Loucy (cell line): ENCODE measurements at regions not wholly inside any gene's neighbourhood (a gene's known extent, or its start where the extent isn't known, plus 50 kb on each side); places are given as distances from the start of the nearest gene placed in this dataset.

Source experiments
- H2AFZ ChIP-seq: fragments of 200-600 bp; sonication (generic); 2 replicates; pipeline ENCODE4 v1.6.0; 2016; ENCODE audit warnings: antibody characterized with exemption, mild to moderate bottlenecking, low read length, moderate library complexity
- H3F3A ChIP-seq: fragments of 200-600 bp; 2 replicates; pipeline ENCODE4 v1.6.0; 2016; ENCODE audit warnings: antibody characterized with exemption, low read depth, mild to moderate bottlenecking
- H3K27me3 ChIP-seq: fragments of 200-600 bp; sonication (generic); 2 replicates; pipeline ENCODE4 v1.6.1; 2014; ENCODE audit warnings: low read length, mild to moderate bottlenecking; ENCODE audit not compliant: insufficient read depth, poor library complexity, severe bottlenecking
- H3K36me3 ChIP-seq: fragments of 200-600 bp; sonication (generic); 2 replicates; pipeline ENCODE4 v1.6.1; 2016; ENCODE audit warnings: low read length; ENCODE audit not compliant: insufficient read depth
- H3K4me1 ChIP-seq: fragments of 200-600 bp; sonication (generic); 2 replicates; pipeline ENCODE4 v1.5.1; 2014; ENCODE audit warnings: low read length, mild to moderate bottlenecking; ENCODE audit not compliant: insufficient read depth, poor library complexity, severe bottlenecking
- H3K4me2 ChIP-seq: fragments of 200-600 bp; sonication (generic); 2 replicates; pipeline ENCODE4 v1.6.0; 2014; ENCODE audit warnings: antibody characterized with exemption, low read length, low read depth, mild to moderate bottlenecking; ENCODE audit not compliant: poor library complexity, severe bottlenecking
- H3K4me3 ChIP-seq: fragments of 200-600 bp; sonication (generic); 2 replicates; pipeline ENCODE4 v1.5.1; 2014; ENCODE audit warnings: low read length, mild to moderate bottlenecking, mixed read lengths; ENCODE audit not compliant: poor library complexity, severe bottlenecking
- H3K79me2 ChIP-seq: fragments of 200-600 bp; sonication (generic); 2 replicates; pipeline ENCODE4 v1.6.1; 2014; ENCODE audit warnings: low read length; ENCODE audit not compliant: insufficient read depth
- H3K9ac ChIP-seq: fragments of 200-600 bp; sonication (generic); 2 replicates; pipeline ENCODE4 v1.6.0; 2014; ENCODE audit warnings: mild to moderate bottlenecking, low read depth, low read length, moderate library complexity; ENCODE audit not compliant: poor library complexity, severe bottlenecking
- H3K9me2 ChIP-seq: fragments of 200-600 bp; sonication (generic); replicated peaks from 2 replicates; pipeline ENCODE4 v1.6.1; 2016; ENCODE audit warnings: low read depth, low read length, mixed read lengths
- H3K9me3 ChIP-seq: fragments of 200-600 bp; sonication (generic); 2 replicates; pipeline ENCODE4 v1.6.1; 2014; ENCODE audit warnings: mild to moderate bottlenecking, antibody characterized with exemption, low read length, low read depth; ENCODE audit not compliant: insufficient read depth
- H4K20me1 ChIP-seq: fragments of 200-600 bp; sonication (generic); 2 replicates; pipeline ENCODE4 v1.6.0; 2014; ENCODE audit warnings: antibody characterized with exemption, low read length, mild to moderate bottlenecking; ENCODE audit not compliant: insufficient read depth, poor library complexity, severe bottlenecking
- CTCF ChIP-seq: fragments of 200-600 bp; sonication (generic); conservative IDR thresholded peaks from 2 replicates; pipeline ENCODE4 v1.5.1; 2014; ENCODE audit warnings: mild to moderate bottlenecking, antibody characterized with exemption, low read length
- EZH2phosphoT487 ChIP-seq: fragments of 200-600 bp; IDR thresholded peaks from 2 replicates; pipeline ENCODE4 v1.6.1; 2018; ENCODE audit warnings: antibody characterized with exemption, mild to moderate bottlenecking, moderate library complexity, borderline replicate concordance

DNA sequence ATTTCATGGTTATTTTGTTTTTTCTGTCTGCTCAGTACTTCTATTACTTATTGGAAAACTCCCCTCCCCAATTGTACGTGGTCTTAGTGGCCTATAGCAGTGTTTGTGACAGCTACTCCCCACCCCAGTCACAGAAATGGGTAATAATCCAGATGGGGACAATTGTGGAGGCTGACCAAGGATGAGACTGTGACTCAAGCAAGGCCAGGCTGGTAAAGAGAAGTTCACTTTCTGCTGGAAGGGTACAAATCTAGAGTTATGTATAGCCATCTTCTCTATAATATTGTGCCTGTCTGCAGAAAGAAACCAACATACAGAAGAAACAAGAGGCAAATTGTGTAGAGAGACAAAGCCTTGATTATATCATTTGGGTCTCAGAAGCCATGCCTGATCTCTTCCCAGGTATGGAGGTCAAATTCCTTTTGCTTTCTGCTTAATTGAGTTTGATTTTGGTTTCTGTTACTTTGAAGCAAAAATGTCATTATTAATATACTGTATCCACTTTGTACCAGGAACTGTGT is 270.4 kb downstream of the HLX start:
- no peak for TF ChIP-seq CTCF
- TF ChIP-seq EZH2phosphoT487 = no peak
- H2AFZ ChIP-seq = no peak overlapping the region
- H3K79me2 ChIP-seq = no peaks in the 10 kb centered on the region
- no peaks in the 10 kb centered on the region for H3K4me1 ChIP-seq
- no peaks in the 10 kb centered on the region for H3K36me3 ChIP-seq
- H3K9me3 ChIP-seq = no peaks in the 10 kb centered on the region
- no peak overlapping the region for H3K4me2 ChIP-seq
- no peaks in the 10 kb centered on the region for H3K27me3 ChIP-seq
- no peak overlapping the region for H3K9ac ChIP-seq
- H4K20me1 ChIP-seq = no peaks in the 10 kb centered on the region
- H3F3A ChIP-seq = no peaks in the 10 kb centered on the region
- H3K9me2 ChIP-seq = no peaks in the 10 kb centered on the region
- no peak overlapping the region for H3K4me3 ChIP-seq

DNA sequence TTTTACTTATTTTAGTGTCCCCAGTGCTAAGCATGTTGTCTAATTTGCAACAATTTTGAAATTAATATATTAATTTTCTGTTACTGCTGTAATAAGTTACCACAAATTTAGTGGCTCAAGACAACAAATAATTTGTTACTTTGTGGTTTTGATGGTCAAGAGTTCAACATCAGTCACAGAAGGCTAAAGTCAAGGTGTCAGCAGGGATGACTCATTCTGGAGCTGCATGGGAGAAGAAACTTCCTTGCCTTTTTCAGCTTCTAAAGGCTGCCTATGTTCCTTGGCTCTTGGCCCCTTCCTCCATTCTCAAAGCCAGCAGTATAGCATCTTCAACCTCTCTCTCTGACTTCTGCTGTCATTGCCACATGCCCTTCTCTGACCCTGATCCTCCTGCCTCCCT is 271.8 kb downstream of the HLX start:
- Histone ChIP-seq H3K9me3 (no peaks in the 10 kb centered on the region), H3K9ac (no peak overlapping the region), H3K36me3 (no peaks in the 10 kb centered on the region), H3K9me2 (no peaks in the 10 kb centered on the region), H2AFZ (no peak overlapping the region), H3K79me2 (no peaks in the 10 kb centered on the region), H3K4me2 (no peak overlapping the region), H3F3A (no peaks in the 10 kb centered on the region), H3K4me1 (no peaks in the 10 kb centered on the region), H3K4me3 (no peak overlapping the region), H3K27me3 (no peaks in the 10 kb centered on the region), H4K20me1 (no peaks in the 10 kb centered on the region)
- TF ChIP-seq EZH2phosphoT487 (no peak), CTCF (no peak)

GRCh38 chr1:221154932-221155331 is 275.7 kb downstream of the HLX start:
- Histone ChIP-seq H3K79me2 (no peaks in the 10 kb centered on the region), H3K4me1 (no peaks in the 10 kb centered on the region), H3K4me2 (no peak overlapping the region)

More at GRCh38 chr1:221154932-221155331, 275.7 kb downstream of the HLX start:
- no peak overlapping the region for H2AFZ ChIP-seq
- no peaks in the 10 kb centered on the region for H3F3A ChIP-seq
- no peak overlapping the region for H3K4me3 ChIP-seq
- TF ChIP-seq EZH2phosphoT487 (no peak), CTCF (no peak)
- H4K20me1 ChIP-seq = no peaks in the 10 kb centered on the region
- no peaks in the 10 kb centered on the region for H3K9me3 ChIP-seq
- H3K9me2 ChIP-seq = no peaks in the 10 kb centered on the region
- no peak overlapping the region for H3K9ac ChIP-seq
- H3K27me3 ChIP-seq = no peaks in the 10 kb centered on the region
- H3K36me3 ChIP-seq = no peaks in the 10 kb centered on the region
